HFF-Myc (cell line): ENCODE measurements at regions not wholly inside any gene's neighbourhood (a gene's known extent, or its start where the extent isn't known, plus 50 kb on each side); places are given as distances from the start of the nearest gene placed in this dataset.

Source experiments
- DNase-seq: peaks from one replicate; pipeline ENCODE4 v3.0.0-alpha.2; 2011; ENCODE audit warnings: low read depth; ENCODE audit errors: extremely low read depth
- H3K4me3 ChIP-seq: replicated peaks from 2 replicates; pipeline ENCODE4 v1.5.1; 2011; ENCODE audit warnings: low read depth, mild to moderate bottlenecking, control low read depth, low read length
- CTCF ChIP-seq: IDR thresholded peaks from 2 replicates; pipeline ENCODE4 v1.5.1; 2012; ENCODE audit warnings: mild to moderate bottlenecking, low read depth, low read length, control low read depth; ENCODE audit errors: missing control alignments

GRCh38 chr3:193826159-193826795 is 233.3 kb downstream of the OPA1 start:
- no peak for TF ChIP-seq CTCF
- H3K4me3 ChIP-seq, result no peak overlapping the region
- no peak for DNase-seq

DNA sequence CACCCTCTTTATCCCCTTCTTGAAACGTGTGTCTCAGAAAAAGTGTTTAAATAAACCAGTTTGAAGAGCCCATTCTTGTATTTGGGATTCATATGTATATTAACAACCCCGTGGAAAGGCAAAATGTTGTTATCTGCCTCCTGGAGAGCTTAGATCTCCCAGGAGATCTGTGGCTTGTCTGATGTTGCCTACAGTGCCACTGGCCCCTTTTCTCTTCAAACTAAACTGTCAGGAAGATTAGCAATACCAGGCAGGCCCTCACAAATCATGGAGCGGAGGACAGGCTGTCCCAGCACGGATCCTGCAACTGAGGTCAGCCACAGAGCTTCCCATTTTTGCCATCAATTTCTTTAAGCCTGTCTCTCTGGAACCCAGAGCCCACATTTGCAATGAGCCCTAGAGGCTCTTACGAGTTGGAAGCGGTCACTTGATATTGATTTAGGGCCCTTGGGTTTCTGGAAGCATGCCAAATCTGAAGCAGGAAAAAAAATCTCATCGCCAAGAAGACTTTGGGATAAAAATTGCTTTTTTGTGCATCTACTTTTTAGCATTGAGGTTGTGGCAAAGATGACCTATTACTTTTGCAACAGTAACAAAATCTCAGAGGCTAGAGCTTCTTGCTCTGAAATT is 234.1 kb downstream of the OPA1 start:
- DNase-seq, result no peak
- no peak overlapping the region for H3K4me3 ChIP-seq
- no peak for TF ChIP-seq CTCF

GRCh38 chr3:193827871-193828270 is 234.9 kb downstream of the OPA1 start:
- DNase-seq, result no peak
- H3K4me3 ChIP-seq, result no peak overlapping the region
- TF ChIP-seq CTCF, result no peak

DNA sequence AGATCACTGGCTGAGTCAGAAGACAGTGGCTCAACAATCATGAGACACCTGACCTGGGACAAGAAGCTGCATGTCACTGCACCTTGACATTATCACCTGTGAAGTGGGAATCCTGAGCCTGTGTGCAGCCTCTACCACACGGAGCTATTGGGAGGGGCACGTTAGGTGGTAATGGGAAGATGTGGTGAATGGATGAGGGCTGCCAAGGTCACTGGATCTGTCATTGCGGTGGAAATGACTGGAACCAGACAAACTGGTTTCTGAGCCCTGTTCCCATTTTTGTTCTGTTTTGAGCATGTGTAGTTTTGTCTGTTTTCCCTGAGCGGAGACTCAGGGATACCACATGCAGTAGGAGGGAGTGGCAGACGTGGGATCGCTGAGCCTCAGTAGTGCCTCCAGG is 235.5 kb downstream of the OPA1 start:
- no peak for TF ChIP-seq CTCF
- no peak for DNase-seq
- no peak overlapping the region for H3K4me3 ChIP-seq

GRCh38 chr3:193829781-193830180 is 236.8 kb downstream of the OPA1 start:
- H3K4me3 ChIP-seq, result no peak overlapping the region
- TF ChIP-seq CTCF, result no peak
- DNase-seq, result no peak

DNA sequence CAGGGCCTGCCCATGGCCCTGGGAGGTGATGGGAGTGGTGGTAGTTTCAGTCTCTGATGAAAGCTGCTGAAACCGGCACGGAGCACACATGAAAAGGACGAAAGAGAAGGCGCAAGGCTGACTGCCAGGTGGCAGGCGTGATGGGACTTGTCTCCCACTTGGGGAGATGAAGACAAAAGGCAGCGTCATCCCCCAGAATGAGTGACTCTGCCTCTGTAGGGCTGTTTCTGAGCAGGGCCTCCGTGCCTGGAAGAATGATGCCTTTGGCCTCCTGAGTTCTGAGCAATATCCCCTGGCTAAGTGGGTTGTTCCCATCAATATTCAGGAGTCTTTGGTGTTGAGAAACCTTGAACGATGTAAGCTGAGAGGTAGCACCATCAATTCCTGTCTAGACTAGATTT is 237.8 kb downstream of the OPA1 start:
- TF ChIP-seq CTCF, result no peak
- no peak for DNase-seq
- H3K4me3 ChIP-seq, result no peak overlapping the region
